ENCODE measurements at regions not wholly inside any gene's neighbourhood (a gene's known extent, or its start where the extent isn't known, plus 50 kb on each side); places are given as distances from the start of the nearest gene placed in this dataset.

DNA sequence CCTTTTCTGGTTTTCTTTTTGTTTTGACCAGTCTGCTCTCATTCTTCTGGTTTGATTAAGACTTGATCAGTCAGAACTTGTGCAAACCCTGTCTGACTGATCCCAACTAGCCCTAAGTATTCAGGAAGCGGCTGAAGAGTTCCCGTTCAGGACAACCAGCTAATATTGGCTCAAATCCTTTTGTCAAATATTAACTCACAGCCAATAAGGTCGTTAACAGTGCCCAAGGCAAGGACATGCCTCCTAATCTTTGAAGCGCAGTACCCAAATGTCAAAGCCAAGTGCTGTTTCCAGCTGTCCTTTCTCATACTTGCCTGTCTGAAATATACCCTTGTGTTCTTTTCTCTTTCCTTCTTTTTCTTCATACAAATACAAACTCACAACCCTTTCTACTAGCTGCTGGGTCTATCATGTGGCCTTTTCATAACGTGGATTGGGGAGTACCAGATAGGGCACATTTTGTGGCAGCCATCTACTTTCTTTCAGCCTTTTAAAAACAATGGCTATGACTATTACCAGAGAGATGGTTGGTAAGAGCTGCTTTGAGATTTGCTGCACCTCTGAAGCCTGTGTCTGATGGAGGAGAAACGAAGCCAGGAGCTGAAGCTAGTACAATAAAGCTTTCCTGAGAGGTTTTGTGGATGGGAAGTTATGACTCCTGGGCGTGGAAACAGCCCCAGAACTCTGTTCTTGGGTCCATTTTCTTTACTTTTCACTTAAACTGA, 266.4 kb upstream of the ZNF608 start:
- DNase-seq, result no peak

DNA sequence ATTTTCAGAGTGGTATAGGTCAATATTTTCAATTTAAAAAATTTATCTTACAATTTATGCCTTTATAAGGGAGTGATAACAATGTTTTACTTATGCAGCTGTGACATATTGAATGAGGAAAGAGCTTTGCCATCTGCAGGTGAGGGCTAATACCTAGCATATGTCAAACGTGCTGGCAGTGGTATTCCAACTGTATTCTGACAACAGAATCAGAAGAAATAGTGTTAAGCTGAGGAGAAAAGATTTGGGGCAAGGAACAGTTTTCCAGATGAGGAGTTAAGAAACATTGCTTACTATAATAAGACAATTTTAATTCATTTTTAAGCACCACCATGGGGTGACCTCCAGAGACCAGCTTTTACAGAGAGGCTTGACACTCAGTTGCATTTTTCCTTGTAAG, 267.8 kb upstream of the ZNF608 start:
- DNase-seq, result no peak

DNA sequence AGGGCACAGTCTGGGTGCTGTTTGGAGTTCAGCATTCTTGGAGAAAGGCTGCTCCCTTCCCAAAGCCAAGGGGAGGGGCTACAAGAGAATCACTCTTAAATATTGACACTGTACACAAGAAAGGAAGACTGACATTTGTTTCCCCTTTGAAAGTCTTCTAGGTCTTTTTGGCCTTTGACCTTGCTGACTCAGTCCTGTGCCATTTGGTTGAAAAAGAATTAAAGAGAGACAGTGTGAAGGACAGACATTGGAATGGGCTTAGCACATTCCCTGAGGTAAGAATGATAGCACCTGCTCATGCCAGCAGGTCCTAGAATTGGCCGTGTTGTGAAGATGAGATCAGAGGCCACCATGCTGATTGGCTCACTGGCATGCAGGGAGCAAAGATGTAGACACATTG, 271.4 kb upstream of the ZNF608 start:
- DNase-seq, result no peak

DNA sequence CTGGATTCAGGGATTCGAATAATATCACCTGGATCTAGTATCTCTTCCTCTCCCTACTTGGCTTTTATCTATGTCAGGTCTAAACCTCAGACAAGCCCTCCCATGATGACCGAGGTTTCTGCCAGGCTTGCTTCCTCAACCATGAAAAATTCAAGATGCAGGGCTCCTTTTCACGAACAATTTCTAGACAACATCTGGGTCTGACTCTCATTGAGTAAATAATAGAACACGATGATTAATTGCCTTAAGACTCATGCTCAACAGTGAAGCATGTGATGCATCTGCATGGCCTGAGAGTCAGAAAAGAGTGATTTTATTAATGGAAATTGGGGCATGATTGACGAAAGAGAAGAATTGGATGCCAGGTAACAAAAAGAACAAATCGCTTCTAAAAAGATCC, 277.2 kb upstream of the ZNF608 start:
- no peak for DNase-seq

DNA sequence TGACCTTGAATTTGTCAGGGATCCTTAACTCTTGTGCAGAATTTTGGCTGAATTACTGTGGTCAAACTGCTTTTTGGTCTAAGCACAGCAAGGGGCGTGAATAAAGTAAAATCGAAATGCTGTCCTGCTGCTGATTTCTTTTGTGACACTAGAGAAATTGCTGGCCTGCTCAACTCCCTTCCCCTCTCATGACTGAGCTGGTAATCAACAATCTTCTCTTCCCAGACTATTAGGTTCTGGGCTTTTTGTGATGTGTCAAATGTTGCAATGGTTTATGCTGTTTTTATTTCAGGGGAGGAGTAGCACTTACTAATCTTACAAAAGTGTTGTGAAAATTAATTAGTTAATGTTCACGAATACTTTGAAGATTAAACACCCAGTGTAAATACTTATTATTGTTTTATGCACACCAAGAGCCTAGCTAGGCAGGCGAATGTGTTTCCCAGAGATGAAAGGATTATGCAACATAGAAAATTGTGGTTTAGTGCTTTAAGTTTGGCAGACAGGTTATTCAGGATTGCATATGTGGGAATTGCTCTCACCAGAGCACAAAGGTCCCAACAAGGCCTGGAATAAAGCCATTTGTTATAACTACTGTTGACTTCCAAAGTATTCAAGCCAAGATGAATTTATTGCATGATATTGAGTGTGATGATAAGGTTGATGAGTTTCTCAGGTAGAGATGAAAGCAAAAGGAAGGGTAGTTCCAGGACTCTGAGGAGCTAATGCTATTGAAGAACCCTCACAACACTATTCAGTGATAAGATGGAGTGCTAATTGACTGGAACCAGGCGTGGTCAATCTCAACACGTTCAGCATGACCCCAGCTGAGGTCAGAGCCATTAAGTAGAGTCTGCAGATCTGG, 280.7 kb upstream of the ZNF608 start:
- DNase-seq, result no peak

DNA sequence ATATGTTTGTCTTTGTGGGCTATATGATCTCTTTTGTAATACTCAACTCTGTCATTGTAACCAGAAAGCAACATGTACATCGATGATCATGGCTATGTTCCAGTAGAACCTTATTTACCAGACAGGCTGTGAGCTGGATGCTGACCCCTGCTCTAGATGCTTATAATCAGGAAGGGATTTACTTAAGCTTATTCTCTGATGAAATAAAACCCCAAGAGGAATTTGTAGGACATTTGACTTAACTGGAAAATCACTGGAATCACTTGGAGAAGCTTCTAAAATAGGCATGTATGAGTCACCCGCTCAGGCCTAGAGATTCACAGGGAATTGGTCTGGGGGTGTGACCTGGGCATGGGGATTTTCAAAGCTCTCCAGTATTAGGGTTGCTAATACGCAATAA, 285.8 kb upstream of the ZNF608 start:
- DNase-seq, result no peak

DNA sequence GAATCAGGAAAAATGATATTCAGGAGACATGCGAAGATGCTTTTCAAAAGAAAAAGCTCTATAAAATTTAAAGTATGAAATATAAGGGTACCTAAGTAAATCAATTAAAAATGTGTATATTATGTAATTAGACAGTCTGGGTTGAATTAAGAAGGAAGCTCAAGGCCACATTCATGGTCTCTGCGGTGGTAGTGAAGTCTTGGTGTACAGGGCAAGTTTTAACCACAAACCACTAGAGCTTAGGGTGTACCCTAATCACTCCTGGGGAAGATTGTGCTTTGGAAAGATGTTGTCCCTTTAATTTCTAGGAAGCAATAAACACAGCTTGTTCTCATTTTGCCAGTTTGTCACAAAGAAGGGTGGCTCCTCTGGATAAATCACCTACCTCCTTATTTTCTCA, 287.2 kb upstream of the ZNF608 start:
- no peak for DNase-seq

DNA sequence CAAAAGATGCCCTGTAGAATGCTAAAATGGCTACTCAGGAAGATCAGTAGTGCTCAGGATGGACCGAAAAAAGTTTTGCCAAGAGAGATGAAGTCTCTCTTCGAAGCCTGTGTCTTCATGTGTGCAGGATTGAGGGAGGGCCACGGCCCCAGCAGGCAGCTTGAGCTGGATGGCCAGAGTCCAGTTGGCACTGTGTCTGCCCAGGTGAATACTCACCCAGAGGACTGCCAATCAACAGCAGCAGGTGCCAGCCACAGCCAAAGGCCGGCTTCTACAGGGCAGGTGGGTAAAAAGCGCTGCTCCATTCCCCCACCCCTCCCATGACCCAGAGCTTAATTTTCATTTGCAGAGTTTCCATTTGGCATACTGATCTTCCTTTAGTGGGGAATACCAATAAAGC, 287.9 kb upstream of the ZNF608 start:
- DNase-seq, result no peak

DNA sequence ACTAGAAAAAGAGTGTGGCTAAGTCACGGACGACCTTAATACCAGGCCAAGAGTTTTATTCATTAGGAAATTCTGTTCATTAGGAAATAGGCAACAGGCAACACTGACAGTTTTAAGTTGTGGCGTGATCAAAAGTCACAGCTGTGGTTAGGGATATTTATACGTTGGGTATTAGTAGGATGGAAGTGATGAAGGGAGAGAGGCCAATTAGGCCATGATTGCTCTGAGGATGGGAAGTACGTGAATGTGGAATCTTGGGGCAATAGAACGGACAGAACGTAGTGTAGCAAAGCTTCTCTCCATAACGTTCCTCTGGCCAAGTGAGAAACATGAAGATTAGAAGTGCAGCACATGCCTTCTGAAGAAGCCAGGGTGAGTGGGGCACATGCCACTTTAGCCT, 290.1 kb upstream of the ZNF608 start:
- DNase-seq, result no peak

DNA sequence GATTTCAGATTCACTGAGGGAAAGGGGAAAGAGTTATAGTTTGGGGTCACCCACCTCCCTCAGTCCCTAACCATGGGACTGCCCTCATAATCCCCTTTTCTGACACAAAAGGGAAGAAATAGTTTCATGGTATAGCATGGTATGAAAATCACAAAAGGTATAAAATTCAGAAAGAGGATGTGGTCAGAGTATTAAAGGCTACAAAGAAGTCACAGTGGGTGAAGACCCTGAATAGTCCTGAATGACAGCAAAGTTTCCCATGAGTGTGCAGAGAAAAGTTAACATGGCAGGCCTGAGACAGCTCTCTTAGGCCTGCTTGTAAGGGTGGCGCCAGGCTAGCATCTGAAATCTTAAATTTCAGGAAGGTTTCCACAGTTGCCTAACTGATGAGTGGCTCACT, 290.6 kb upstream of the ZNF608 start:
- no peak for DNase-seq

DNA sequence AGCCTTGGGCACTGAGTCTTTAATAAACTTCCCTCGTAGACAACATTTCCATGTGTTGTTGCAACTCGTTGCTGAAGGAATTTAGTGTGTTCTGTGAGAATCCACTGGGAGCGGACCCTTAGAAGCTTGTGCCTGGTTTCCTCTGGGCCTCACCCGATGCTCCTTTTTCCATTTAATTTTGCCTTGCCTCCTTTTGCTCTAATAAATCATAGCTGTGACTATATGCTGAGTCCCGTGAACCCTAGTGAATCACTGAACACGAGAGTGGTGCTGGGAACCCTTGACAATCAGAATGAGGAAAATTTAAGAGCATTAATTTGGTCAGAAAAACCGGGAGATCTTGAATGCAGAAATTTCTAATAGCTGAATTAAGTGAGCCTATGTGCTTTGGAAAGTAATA, 291.1 kb upstream of the ZNF608 start:
- no peak for DNase-seq

DNA sequence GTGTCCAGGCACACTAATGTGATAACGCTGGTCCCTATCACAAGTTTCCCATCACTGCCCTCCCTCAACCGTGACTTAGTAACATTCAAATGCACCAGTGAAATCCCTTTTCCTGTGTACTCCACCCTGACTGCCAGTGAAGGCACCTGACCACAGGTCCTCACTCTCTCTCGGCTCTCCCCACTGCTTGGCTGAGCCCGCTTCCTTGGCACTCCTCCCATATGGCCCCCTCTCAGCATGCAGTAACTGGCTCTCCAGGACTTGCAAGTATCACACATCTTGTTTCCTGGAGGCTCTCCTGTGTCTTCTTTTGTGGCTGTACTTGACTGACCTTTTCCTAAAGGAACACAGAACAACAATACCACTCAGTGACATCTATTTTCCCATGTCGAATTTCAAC, 292.0 kb upstream of the ZNF608 start:
- no peak for DNase-seq

DNA sequence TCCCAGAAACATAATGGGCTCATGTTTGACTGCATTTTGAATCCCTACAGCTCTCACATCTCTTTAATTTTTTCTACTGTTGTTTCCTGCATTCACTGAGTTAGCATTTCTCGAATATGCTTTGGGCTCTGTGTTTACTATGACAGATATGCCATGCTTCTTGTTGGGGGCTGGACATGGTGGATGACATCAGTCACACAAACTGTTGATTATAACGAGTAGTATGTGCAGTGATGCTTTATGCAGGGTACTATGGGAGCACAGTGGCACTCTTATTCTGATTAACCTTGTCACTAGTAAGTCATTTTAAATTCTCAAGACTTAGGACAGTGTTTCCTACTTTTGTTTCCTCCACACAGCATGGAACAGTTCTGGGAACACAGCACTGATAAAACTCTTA, 295.4 kb upstream of the ZNF608 start:
- no peak for DNase-seq

DNA sequence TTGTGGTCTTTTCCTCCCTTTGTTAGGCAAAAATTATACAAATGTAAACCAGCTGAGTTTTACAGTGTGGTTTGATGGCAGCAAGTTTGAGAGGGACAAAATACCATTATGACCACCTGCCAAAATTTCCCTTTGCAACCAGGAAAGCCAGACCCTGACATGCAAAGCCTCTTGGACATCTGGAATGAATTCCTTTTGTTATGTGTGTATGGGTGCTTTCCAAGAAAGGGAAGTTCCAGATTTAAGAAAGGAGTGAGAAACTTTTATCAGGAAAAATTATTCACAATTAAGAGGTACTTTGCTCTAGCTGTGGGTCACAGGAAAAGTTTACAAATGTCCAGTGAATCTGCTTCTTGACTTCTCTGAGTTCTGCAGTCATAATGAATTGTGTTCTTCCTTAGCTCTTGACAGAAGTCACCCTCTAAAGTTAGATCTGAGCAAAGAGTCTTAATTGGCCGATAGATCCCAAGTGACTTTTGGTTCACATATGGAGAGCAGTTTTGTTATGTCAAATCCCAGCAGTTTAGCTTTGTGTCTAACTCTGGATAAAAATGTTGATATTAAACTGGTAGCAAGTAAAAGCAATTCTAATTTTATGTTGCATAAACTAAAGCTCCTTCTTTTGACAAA, 295.9 kb upstream of the ZNF608 start:
- DNase-seq, result no peak

DNA sequence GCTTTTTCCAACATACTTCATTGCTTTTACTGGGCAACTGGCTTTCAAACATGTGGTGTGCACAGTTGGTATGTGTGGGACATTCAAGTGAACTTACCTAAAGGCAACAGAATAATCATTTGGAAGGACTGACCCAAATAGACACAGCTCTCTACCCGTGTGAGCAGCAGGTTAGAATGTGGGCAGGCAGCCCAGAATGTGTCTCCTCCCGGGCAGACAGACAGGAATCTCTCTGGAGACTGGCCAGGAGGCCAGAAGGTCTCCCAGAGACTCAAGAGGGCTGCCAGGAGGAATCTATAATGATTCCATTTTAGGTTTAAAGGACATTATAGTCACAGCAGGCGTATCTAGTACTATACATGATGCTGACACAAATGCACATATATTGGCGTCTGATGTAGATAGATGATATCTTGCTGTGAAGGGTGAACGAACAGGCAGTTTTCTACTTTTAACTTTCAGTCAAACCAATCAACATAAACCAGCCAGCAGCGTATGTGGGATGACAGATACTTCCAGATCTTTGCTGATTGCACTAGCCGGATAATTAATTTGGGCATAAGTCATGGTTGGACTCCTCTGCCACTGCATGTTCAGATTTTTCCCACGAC, 297.4 kb upstream of the ZNF608 start:
- DNase-seq, result no peak

DNA sequence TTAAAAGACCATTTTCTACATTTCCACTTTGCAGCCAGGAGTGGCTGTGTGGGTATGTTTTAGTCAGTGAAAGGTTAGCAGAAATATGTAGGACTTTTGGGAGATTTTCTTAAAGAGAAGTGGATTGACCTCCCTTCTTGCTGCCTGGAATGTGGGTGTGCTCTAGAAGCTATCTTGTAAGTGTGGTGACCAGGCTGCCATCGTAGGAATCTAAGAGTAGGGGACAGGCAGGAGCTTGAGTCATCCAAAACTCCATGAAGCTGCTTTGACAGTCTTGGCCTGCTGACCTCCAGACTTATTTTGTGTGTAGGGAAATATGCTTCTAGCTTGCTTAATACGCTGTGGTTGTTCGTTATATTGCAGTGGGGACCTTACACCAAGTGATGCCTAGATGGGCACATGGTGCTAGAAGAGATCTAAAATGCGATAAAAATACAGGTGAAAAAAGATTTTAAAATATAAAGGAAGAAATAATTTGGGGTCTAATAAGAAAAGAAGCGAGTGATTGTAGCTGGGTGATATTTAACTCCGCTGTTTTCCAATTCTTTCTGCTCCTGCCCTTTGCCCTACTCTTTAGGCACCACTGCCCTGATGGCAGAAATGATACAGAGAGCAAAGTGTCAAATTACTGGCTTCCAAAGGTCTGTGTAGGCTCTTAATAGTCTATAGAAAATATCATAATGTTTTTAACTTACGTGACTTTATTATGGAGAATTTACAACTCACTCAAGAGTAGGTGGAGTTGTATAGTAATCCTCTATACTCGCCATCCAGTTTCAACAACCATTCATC, 298.2 kb upstream of the ZNF608 start:
- no peak for DNase-seq

DNA sequence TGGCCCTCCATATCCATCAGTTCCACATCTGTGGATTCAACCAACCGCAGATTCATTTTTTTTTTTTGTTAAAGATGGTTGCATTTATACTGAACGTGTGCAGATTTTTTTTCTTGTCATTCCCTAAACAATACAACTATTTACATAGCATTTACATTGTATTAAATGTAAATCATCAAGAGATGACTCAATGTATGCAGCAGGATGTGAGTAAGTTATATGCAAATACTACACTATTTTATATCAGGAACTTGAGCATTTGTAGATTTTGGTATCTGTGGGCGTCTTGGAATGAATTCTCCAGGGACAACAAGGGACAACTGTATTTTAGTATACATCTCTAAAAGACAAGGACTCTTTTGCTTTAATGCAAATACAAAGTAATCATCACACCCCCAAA, 299.2 kb upstream of the ZNF608 start:
- no peak for DNase-seq

DNA sequence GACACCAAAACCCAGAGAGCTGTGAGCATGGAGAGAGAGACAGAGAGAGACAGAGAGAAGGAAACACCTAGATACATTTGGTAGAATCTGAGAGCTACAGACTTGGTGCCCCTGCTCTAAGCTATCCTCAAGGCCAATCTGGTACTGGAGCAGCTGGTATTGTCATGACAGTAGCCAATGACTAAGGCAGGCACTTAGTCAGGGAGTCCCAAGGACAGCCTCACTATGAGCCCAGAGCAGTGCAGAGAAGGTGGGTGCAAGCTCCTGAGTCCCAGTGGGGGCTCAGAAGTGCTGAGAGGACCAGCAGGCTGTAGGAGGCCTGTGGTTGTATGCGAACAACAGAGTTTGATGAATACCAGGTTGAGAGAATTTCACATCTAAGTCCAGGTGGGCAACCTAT, 300.4 kb upstream of the ZNF608 start:
- no peak for DNase-seq

DNA sequence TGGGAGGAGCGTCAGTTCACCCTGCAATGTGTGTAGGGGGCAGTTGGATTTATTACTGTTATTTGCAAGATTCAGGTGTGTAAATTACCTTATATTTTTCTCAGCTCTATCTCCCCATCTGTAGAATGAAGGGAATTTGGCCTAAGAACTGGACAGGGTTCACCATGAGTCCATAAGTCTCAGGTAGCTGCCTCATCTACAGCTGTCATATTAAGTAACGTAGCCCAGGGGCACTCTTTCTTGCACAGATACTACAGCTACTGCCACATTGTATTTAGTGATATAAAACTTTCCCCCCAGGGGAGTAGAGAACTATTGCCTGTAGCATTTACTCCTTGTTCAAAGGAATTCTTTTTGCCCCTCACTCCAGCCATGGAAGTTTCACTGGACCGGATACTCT, 301.4 kb upstream of the ZNF608 start:
- DNase-seq, result no peak

DNA sequence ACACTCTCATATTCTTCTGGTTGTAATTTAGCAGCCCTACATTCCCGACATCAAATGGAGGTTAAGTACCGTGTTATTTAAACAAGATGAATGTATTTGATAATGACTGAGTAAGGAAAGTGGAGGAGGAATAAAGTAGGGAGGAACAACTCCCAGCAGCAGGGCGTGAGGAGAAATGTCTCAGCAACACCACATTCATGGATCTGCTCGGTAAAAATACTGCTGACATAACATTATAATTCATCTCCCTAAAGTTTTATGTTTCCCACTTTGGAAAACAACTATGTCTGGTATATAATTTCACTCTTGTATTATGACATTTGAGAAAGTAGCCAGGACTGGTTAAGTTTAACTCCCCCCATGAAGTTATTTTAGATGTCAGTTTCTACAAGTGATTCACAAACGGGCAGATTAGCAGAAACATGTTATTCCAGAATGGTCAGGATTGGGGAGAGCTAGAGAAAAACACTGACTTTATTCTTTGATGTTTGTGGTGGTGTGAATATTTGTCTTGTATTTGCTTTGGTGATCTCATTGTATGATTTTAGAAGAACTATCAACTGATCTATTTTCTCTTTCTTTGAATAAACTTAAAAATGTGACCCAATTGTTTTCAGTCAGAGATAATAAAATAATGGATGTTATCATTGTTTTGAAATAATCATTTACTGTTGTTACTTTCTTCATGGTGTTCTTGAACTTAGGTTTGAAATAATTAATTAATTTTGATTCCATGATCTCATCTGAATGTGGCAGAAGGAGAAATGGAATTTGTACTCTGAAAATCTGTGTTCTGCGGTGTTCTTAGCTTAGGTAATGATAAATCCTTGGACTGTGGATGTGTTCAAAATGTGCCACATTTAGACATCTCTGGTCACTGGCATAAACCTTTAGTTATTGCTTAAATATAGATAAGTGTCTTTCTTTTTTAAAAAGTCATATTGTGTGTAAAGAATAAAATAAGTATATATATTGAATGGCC, 303.6 kb upstream of the ZNF608 start:
- no peak for DNase-seq

DNA sequence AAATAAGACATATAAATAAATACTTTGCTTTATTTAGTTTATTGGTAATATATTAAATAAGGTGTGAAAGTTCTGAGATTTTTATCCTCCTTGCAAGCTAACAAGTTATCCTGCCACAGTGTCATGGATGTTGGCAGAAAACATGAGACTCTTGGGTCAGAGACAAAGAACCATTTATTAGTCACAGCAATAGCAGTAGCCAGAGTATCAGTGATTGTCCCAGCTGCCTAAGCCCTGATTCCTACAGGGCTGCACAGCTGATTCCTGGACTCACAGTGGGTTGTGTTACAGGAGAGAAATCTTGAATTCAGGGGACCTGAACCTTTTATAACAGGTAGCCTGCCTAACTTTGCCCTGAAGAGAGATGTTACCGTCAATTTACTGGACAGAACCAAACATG, 304.5 kb upstream of the ZNF608 start:
- no peak for DNase-seq

DNA sequence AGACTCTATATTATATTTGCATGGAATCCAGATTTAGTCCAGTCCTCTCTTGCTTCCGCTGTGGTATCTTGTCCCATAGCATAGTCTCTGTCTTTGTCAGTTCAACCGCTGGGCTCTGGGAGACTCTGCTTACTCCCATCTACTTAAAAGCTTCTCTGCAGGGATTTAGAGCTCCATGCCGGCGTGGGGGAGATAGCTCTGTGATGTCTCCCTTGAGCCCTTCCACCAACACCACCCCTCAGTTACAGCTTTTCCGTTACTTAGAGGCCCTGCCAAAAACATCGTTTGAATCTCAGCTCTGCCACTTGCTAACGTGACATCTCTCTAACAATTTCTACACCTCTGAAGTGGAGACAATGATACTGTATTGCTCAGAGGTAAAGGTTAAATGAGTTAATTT, 306.1 kb upstream of the ZNF608 start:
- DNase-seq, result no peak
